NCI-H1436 (cell line): ENCODE measurements at regions not wholly inside any gene's neighbourhood (a gene's known extent, or its start where the extent isn't known, plus 50 kb on each side); places are given as distances from the start of the nearest gene placed in this dataset.

Experiments used
- DNase-seq: peaks from one replicate; lab custom pipeline; 2025; lab: John Stamatoyannopoulos, UW

GRCh38 chr3:72396899-72397298 is 451.3 kb downstream of the SHQ1 start:
- DNase-seq: no peak

GRCh38 chr3:72395776-72396311 is 452.4 kb downstream of the SHQ1 start:
- DNase-seq: no peak

- no peak for DNase-seq
These were observed 454.8 kb downstream of the SHQ1 start for GRCh38 chr3:72393455-72393854.

GRCh38 chr3:72391659-72392058 is 456.6 kb downstream of the SHQ1 start:
- DNase-seq: no peak

GRCh38 chr3:72390841-72391240 is 457.4 kb downstream of the SHQ1 start:
- no peak for DNase-seq

- DNase-seq: no peak
These were observed 459.6 kb downstream of the SHQ1 start for GRCh38 chr3:72388644-72389043.

GRCh38 chr3:72388117-72388516 is 460.1 kb downstream of the SHQ1 start:
- DNase-seq: no peak

GRCh38 chr3:72386327-72387000 is 461.8 kb downstream of the SHQ1 start:
- no peak for DNase-seq

- DNase-seq: no peak
These were observed 463.1 kb downstream of the SHQ1 start for GRCh38 chr3:72385167-72385566.

- no peak for DNase-seq
These were observed 463.6 kb downstream of the SHQ1 start for GRCh38 chr3:72384602-72385001.

- no peak for DNase-seq
These were observed 464.4 kb downstream of the SHQ1 start for GRCh38 chr3:72383883-72384282.

- no peak for DNase-seq
These were observed 465.0 kb downstream of the SHQ1 start for GRCh38 chr3:72383230-72383629.

GRCh38 chr3:72382460-72382859 is 465.8 kb downstream of the SHQ1 start:
- DNase-seq: no peak

- DNase-seq: no peak
These were observed 466.7 kb downstream of the SHQ1 start for GRCh38 chr3:72381584-72381983.

- DNase-seq: no peak
These were observed 467.3 kb downstream of the SHQ1 start for GRCh38 chr3:72380711-72381493.

GRCh38 chr3:72380193-72380592 is 468.1 kb downstream of the SHQ1 start:
- DNase-seq: no peak

GRCh38 chr3:72379500-72380187 is 468.6 kb downstream of the SHQ1 start:
- peak; percentile 15 for DNase-seq

- DNase-seq: no peak
These were observed 470.0 kb downstream of the SHQ1 start for GRCh38 chr3:72378287-72378686.

GRCh38 chr3:72376956-72377710 is 471.1 kb downstream of the SHQ1 start:
- DNase-seq: no peak

- DNase-seq: no peak
These were observed 472.8 kb downstream of the SHQ1 start for GRCh38 chr3:72375237-72376076.

GRCh38 chr3:72373139-72373538 is 475.1 kb downstream of the SHQ1 start:
- no peak for DNase-seq
